ENCODE measurements at regions not wholly inside any gene's neighbourhood (a gene's known extent, or its start where the extent isn't known, plus 50 kb on each side); places are given as distances from the start of the nearest gene placed in this dataset.

GRCh38 chr22:44585559-44586350, 87.7 kb upstream of the RTL6 start:
- TF ChIP-seq POLR2AphosphoS5 (IDR thresholded peaks at IDR 0.05; ENCODE audit: low read depth, low read length) = no peak
- no peak for TF ChIP-seq CTCF (IDR thresholded peaks at IDR 0.05 in 2 of 3, conservative IDR thresholded peaks at IDR 0.05 in 1 of 3; ENCODE audit: borderline replicate concordance in 1 of 3, insufficient read depth in 1 of 3, low read depth in 2 of 3, low read length in 2 of 3)
- TF ChIP-seq POLR2A (IDR thresholded peaks at IDR 0.05; ENCODE audit: borderline replicate concordance, extremely low read depth, insufficient read depth, insufficient read length) = no peak
- no peak for TF ChIP-seq REST (IDR thresholded peaks at IDR 0.05; ENCODE audit: low read depth)
